Endothelial cell of umbilical vein (primary cell): ENCODE measurements at regions not wholly inside any gene's neighbourhood (a gene's known extent, or its start where the extent isn't known, plus 50 kb on each side); places are given as distances from the start of the nearest gene placed in this dataset.
A peak's percentile ranks its signal among the peaks of the same experiment; 100 is the strongest.

Experiments
- BruUV-seq: library from RNA; stranded (reverse); fragments of 400-500 nt; replicated peaks from 2 replicates; lab custom pipeline; 2021; lab: Mats Ljungman, UMichigan
- CTCF ChIA-PET: fragments of 300-600, 350-600 bp; sonication (Branson Sonifier 250); formaldehyde crosslinking; loops from one replicate; lab custom pipeline; 2021; ENCODE audit warnings: antibody characterized with exemption, inconsistent platforms; lab: Charles Lee
- POLR2A ChIA-PET: fragments of 300-600, 350-600 bp; sonication (Branson Sonifier 250); formaldehyde crosslinking; loops from one replicate; lab custom pipeline; 2021; ENCODE audit warnings: antibody characterized with exemption, inconsistent platforms; lab: Charles Lee
- DNase-seq: peaks from one replicate; pipeline ENCODE4 v3.0.0-alpha.2; 2011; ENCODE audit warnings: low read depth, low spot score
- FAIRE-seq: peaks from 2 replicates; lab custom pipeline; 2011; peaks lifted over from hg19 to GRCh38; lab: Jason Lieb, UNC
- H2AFZ ChIP-seq: 2 replicates; pipeline ENCODE4 v1.6.0; 2012; ENCODE audit warnings: low read depth, low read length, control low read depth, inconsistent platforms
- H3K27ac ChIP-seq: 2 replicates; pipeline ENCODE4 v1.5.1; 2011; ENCODE audit warnings: low read depth, mild to moderate bottlenecking, control low read depth, low read length, moderate library complexity; ENCODE audit not compliant: insufficient read depth
- H3K27me3 ChIP-seq, 2 experiments: 2 replicates each; pipeline versions ENCODE4 v1.6.0 to v1.6.1; 2011; ENCODE audit warnings: low read length in 2 of 2, mixed read lengths in 1 of 2; ENCODE audit not compliant: control insufficient read depth in 2 of 2, insufficient read depth in 2 of 2
- H3K36me3 ChIP-seq, 2 experiments: 2 replicates in 1 of 2; 3 replicates in 1 of 2; pipeline ENCODE4 v1.5.1; 2011; ENCODE audit warnings: low read length in 2 of 2, mild to moderate bottlenecking in 1 of 2, moderate library complexity in 1 of 2; ENCODE audit not compliant: control insufficient read depth in 2 of 2, insufficient read depth in 2 of 2; ENCODE audit errors: extremely low read depth in 1 of 2
- H3K4me1 ChIP-seq: 3 replicates; pipeline ENCODE4 v1.5.1; 2011; ENCODE audit warnings: mild to moderate bottlenecking, low read length; ENCODE audit not compliant: control insufficient read depth, insufficient read depth; ENCODE audit errors: extremely low read depth
- H3K4me2 ChIP-seq: 2 replicates; pipeline ENCODE4 v1.6.1; 2011; ENCODE audit warnings: low read length, control low read depth, mixed read lengths; ENCODE audit not compliant: insufficient read depth
- H3K4me3 ChIP-seq, 3 experiments: fragments of 200-600 bp in 1 of 3; sonication (generic), shearing (Covaris generic) in 1 of 3; replicated peaks in 1 of 3; 2 replicates each; pipeline ENCODE4 v1.5.1; 2011 to 2016; ENCODE audit warnings: control low read depth in 3 of 3, low read length in 3 of 3, mild to moderate bottlenecking in 2 of 3, inconsistent platforms in 1 of 3, low read depth in 1 of 3, moderate library complexity in 1 of 3; ENCODE audit not compliant: insufficient read depth in 1 of 3
- H3K79me2 ChIP-seq: 2 replicates; pipeline ENCODE4 v1.6.0; 2012; ENCODE audit warnings: low read length, inconsistent platforms; ENCODE audit not compliant: control insufficient read depth, insufficient read depth
- H3K9ac ChIP-seq: replicated peaks from 2 replicates; pipeline ENCODE3; 2011; ENCODE audit warnings: low read length, control low read depth; ENCODE audit not compliant: insufficient read depth; ENCODE audit errors: extremely low read depth
- H3K9me1 ChIP-seq: replicated peaks from 3 replicates; pipeline ENCODE4 v1.6.0; 2011; ENCODE audit warnings: mild to moderate bottlenecking, low read length; ENCODE audit not compliant: control insufficient read depth, insufficient read depth; ENCODE audit errors: extremely low read depth
- H3K9me3 ChIP-seq: replicated peaks from 2 replicates; pipeline ENCODE4 v1.5.1; 2012; ENCODE audit warnings: low read length, inconsistent platforms; ENCODE audit not compliant: control insufficient read depth, insufficient read depth
- H4K20me1 ChIP-seq: replicated peaks from 2 replicates; pipeline ENCODE3; 2011; ENCODE audit warnings: mild to moderate bottlenecking, low read length; ENCODE audit not compliant: control insufficient read depth, insufficient read depth; ENCODE audit errors: extremely low read depth
- EZH2 ChIP-seq: IDR thresholded peaks from 2 replicates; pipeline ENCODE4 v1.6.1; 2012; ENCODE audit warnings: borderline replicate concordance, low read depth, mild to moderate bottlenecking, moderate library complexity, low read length, inconsistent platforms; ENCODE audit not compliant: severe bottlenecking
- FOS ChIP-seq: IDR thresholded peaks from 2 replicates; pipeline ENCODE4 v1.6.1; 2011; ENCODE audit warnings: mild to moderate bottlenecking, low read length, moderate library complexity, borderline replicate concordance; ENCODE audit not compliant: insufficient read depth
- GATA2 ChIP-seq: IDR thresholded peaks from 2 replicates; pipeline ENCODE4 v1.7.0; 2011; ENCODE audit warnings: low read depth, mild to moderate bottlenecking, moderate library complexity, mixed read lengths, low read length; ENCODE audit not compliant: insufficient read length, insufficient read depth
- JUN ChIP-seq: IDR thresholded peaks from 2 replicates; pipeline ENCODE4 v1.6.1; 2011; ENCODE audit warnings: borderline replicate concordance, low read depth; ENCODE audit not compliant: insufficient read length, insufficient read depth
- MYC ChIP-seq: IDR thresholded peaks from one replicate; pipeline ENCODE4 v1.6.1; 2011; ENCODE audit warnings: mild to moderate bottlenecking, low read depth, low read length
- POLR2A ChIP-seq: IDR thresholded peaks from 2 replicates; pipeline ENCODE4 v1.6.1; 2012; ENCODE audit warnings: low read depth, mild to moderate bottlenecking, control low read depth, low read length
- POLR2AphosphoS5 ChIP-seq: IDR thresholded peaks from 2 replicates; pipeline ENCODE4 v1.6.1; 2012; ENCODE audit warnings: low read depth, mild to moderate bottlenecking, control low read depth, low read length, moderate library complexity; ENCODE audit not compliant: insufficient read depth
- dilution Hi-C: fragments of 300-500 bp; cut with MboI; formaldehyde crosslinking; loops from one replicate; pipeline ENCODE4 v1.15.0; 2019; ENCODE audit warnings: low sequenced_read_pairs; ENCODE audit not compliant: extremely low pct_ligation_motif_present
- intact Hi-C: fragments of 100-400 bp; cut with micrococcal nuclease; formaldehyde crosslinking; loops from one replicate; pipeline ENCODE4 v1.10.0; 2022
- TF ChIP-seq, protein P1 (sequence below): IDR thresholded peaks from 2 replicates; pipeline ENCODE4 v1.6.1; 2011; ENCODE audit not compliant: insufficient read depth, insufficient read length
- TF ChIP-seq, protein P2 (sequence below), 2 donors: IDR thresholded peaks; 1 replicate in 1 of 2; 2 replicates in 1 of 2; pipeline ENCODE4 v1.5.1; 2011; ENCODE audit warnings: low read length in 2 of 2, mild to moderate bottlenecking in 2 of 2, moderate library complexity in 2 of 2, control low read depth in 1 of 2, inconsistent platforms in 1 of 2, low read depth in 1 of 2; ENCODE audit not compliant: insufficient read depth in 1 of 2; ENCODE audit errors: extremely low read depth in 1 of 2

DNA sequence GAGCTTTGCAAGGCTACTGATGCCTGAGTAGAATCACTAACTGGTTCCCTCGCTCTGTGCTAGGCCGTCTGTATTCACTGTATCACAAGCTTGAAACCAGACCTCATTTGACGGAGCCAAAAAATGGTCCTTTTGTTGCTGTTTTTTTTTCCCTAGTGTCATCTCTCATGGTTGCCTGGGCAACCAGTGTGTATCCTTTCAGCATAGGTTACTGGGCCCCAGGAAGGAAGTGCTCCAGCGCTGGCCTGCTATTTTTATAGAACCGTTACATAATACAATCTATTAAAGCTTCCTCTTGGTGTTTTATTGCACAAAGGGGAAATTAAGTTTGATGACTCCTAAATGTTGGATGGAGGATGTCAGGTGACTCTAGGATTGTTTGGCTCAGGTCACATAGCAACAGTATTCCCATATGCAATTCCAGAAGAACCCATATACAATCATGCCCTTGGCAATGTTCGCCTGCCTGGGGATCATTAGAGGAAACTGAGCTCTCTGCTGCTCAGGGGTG lies 220.4 kb downstream of the SPRY1 start:
- H3K9ac ChIP-seq = no peak overlapping the region
- no peaks in the 10 kb centered on the region for H3K9me1 ChIP-seq
- no peaks in the 10 kb centered on the region for H3K36me3 ChIP-seq
- FAIRE-seq = no peak
- ChIA-PET CTCF (interaction anchor here (0.9 to 1.2 kb wide), 2 partner anchors 11 to 16 kb away, joined by 3 to 4 read pairs; no protein-coding TSS in a partner anchor), POLR2A (no interaction called here)
- no peaks in the 10 kb centered on the region for H3K79me2 ChIP-seq
- no peak overlapping the region for H2AFZ ChIP-seq
- intact Hi-C loops (loop anchor here (1.0 to 2.0 kb wide), 6 partner anchors 17 to 369 kb away; no protein-coding TSS in a partner anchor), dilution Hi-C loops (no loop called here)
- no peaks in the 10 kb centered on the region for H3K27me3 ChIP-seq
- H3K4me2 ChIP-seq = no peak overlapping the region
- H3K4me3 ChIP-seq = no peak overlapping the region
- no peak overlapping the region for H3K27ac ChIP-seq
- peaks cover 19% of the 10 kb centered on the region for H3K4me1 ChIP-seq
- TF ChIP-seq JUN = peak; percentile 73
- no peak for TF ChIP-seq EZH2
- TF ChIP-seq, protein P1, sequence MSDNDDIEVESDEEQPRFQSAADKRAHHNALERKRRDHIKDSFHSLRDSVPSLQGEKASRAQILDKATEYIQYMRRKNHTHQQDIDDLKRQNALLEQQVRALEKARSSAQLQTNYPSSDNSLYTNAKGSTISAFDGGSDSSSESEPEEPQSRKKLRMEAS = peak; percentile 14
- no TSS peak for BruUV-seq
- DNase-seq = peak; percentile 81
- no peaks in the 10 kb centered on the region for H3K9me3 ChIP-seq
- H4K20me1 ChIP-seq = no peaks in the 10 kb centered on the region

DNA sequence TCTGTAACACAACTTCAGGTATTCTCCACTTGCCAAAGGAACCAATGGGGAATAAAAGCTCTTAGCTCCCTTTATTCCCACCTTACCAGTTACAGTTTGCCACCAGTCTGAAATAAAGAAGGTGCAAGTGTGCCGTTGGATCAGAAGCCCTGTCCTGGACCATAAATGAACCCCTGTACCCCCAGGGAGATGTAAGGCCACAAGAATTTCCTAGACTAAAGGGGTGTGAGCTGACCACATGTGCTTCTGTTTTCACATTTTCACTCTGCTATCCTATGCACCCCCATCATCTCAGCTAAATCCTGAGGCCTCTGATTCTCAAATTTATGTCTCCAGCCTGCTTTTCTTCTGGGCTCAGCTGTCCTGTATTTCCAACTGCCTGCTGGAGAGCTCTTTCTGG lies 221.2 kb downstream of the SPRY1 start:
- H3K9me3 ChIP-seq = no peaks in the 10 kb centered on the region
- H3K4me3 ChIP-seq = no peak overlapping the region
- no peak for DNase-seq
- H3K36me3 ChIP-seq = no peaks in the 10 kb centered on the region
- no peak overlapping the region for H3K4me2 ChIP-seq
- H3K9me1 ChIP-seq = no peaks in the 10 kb centered on the region
- no peak overlapping the region for H2AFZ ChIP-seq
- BruUV-seq = no TSS peak
- no peaks in the 10 kb centered on the region for H3K27me3 ChIP-seq
- H3K9ac ChIP-seq = no peak overlapping the region
- TF ChIP-seq, protein P2, sequence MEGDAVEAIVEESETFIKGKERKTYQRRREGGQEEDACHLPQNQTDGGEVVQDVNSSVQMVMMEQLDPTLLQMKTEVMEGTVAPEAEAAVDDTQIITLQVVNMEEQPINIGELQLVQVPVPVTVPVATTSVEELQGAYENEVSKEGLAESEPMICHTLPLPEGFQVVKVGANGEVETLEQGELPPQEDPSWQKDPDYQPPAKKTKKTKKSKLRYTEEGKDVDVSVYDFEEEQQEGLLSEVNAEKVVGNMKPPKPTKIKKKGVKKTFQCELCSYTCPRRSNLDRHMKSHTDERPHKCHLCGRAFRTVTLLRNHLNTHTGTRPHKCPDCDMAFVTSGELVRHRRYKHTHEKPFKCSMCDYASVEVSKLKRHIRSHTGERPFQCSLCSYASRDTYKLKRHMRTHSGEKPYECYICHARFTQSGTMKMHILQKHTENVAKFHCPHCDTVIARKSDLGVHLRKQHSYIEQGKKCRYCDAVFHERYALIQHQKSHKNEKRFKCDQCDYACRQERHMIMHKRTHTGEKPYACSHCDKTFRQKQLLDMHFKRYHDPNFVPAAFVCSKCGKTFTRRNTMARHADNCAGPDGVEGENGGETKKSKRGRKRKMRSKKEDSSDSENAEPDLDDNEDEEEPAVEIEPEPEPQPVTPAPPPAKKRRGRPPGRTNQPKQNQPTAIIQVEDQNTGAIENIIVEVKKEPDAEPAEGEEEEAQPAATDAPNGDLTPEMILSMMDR (IDR thresholded peaks at IDR 0.05; ENCODE audit: extremely low read depth in 1 of 2, insufficient read depth in 1 of 2, low read depth in 1 of 2, low read length in 2 of 2) = no peak
- TF ChIP-seq POLR2AphosphoS5 = no peak
- TF ChIP-seq EZH2 = no peak
- TF ChIP-seq GATA2 = no peak
- TF ChIP-seq MYC = no peak
- TF ChIP-seq FOS = no peak
- TF ChIP-seq JUN = no peak
- TF ChIP-seq POLR2A = no peak
- TF ChIP-seq, protein P1 = no peak
- H4K20me1 ChIP-seq = no peaks in the 10 kb centered on the region
- dilution Hi-C loops = no loop called here
- POLR2A ChIA-PET = no interaction called here
- CTCF ChIA-PET = interaction anchor here (0.7 to 1.2 kb wide), 2 partner anchors 17 to 515 kb away, joined by 3 to 4 read pairs; no protein-coding TSS in a partner anchor
- intact Hi-C loops = loop anchor here (1.0 to 2.0 kb wide), 6 partner anchors 17 to 369 kb away; no protein-coding TSS in a partner anchor
- no peaks in the 10 kb centered on the region for H3K79me2 ChIP-seq
- H3K4me1 ChIP-seq = peaks cover 19% of the 10 kb centered on the region
- H3K27ac ChIP-seq = no peak overlapping the region
- FAIRE-seq = no peak
